SK-N-SH (cell line): ENCODE measurements at regions not wholly inside any gene's neighbourhood (a gene's known extent, or its start where the extent isn't known, plus 50 kb on each side); places are given as distances from the start of the nearest gene placed in this dataset.

Experiments
- CTCF ChIP-seq: fragments of 200-600 bp; sonication (generic); IDR thresholded peaks from 2 replicates; pipeline ENCODE4 v1.6.1; 2017; ENCODE audit warnings: antibody characterized with exemption, mild to moderate bottlenecking, moderate library complexity
- EZH2phosphoT487 ChIP-seq: fragments of 200-600 bp; sonication (generic); IDR thresholded peaks from 2 replicates; pipeline ENCODE4 v1.6.1; 2017; ENCODE audit warnings: low read depth, mixed run types, mild to moderate bottlenecking, antibody characterized with exemption, moderate library complexity, borderline replicate concordance
- FOSL2 ChIP-seq: IDR thresholded peaks from 2 replicates; pipeline ENCODE4 v1.4.0; 2012; ENCODE audit warnings: low read depth, mild to moderate bottlenecking, moderate library complexity, borderline replicate concordance
- FOXM1 ChIP-seq: IDR thresholded peaks from 2 replicates; pipeline ENCODE4 v1.4.0; 2012; ENCODE audit warnings: low read depth, mild to moderate bottlenecking
- GABPA ChIP-seq: IDR thresholded peaks from 2 replicates; pipeline ENCODE4 v1.4.0; 2012; ENCODE audit warnings: low read depth, mild to moderate bottlenecking
- NRF1 ChIP-seq: IDR thresholded peaks from 2 replicates; pipeline ENCODE4 v1.6.1; 2012; ENCODE audit warnings: low read depth, mild to moderate bottlenecking, low read length
- POLR2AphosphoS5 ChIP-seq: IDR thresholded peaks from 2 replicates; pipeline ENCODE4 v1.6.1; 2012; ENCODE audit warnings: low read depth, low read length
- RAD21 ChIP-seq: IDR thresholded peaks from 2 replicates; pipeline ENCODE4 v1.6.1; 2012; ENCODE audit warnings: mild to moderate bottlenecking, low read length
- RCOR1 ChIP-seq: fragments of 150-350 bp; IDR thresholded peaks from 2 replicates; pipeline ENCODE4 v1.6.1; 2017; ENCODE audit warnings: antibody characterized with exemption, low read length
- RFX5 ChIP-seq: IDR thresholded peaks from 2 replicates; pipeline ENCODE4 v1.6.1; 2012; ENCODE audit warnings: mild to moderate bottlenecking, improper control_type of control experiment, low read length
- SMC3 ChIP-seq: IDR thresholded peaks from 2 replicates; pipeline ENCODE4 v1.6.1; 2012; ENCODE audit warnings: low read depth, low read length, improper control_type of control experiment
- TAF1 ChIP-seq: IDR thresholded peaks from 2 replicates; pipeline ENCODE4 v1.6.1; 2012; ENCODE audit warnings: low read depth, mild to moderate bottlenecking, low read length, moderate library complexity, borderline replicate concordance

GRCh38 chr12:24387381-24387780 lies 437.9 kb upstream of the SOX5 start:
- no peak for TF ChIP-seq RAD21
- TF ChIP-seq CTCF = no peak
- TF ChIP-seq RCOR1 = no peak
- TF ChIP-seq POLR2AphosphoS5 = no peak
- TF ChIP-seq FOSL2 = no peak
- TF ChIP-seq NRF1 = no peak
- TF ChIP-seq TAF1 = no peak
- no peak for TF ChIP-seq FOXM1
- no peak for TF ChIP-seq RFX5
- no peak for TF ChIP-seq SMC3
- no peak for TF ChIP-seq GABPA
- TF ChIP-seq EZH2phosphoT487 = no peak
